Activated naive CD4-positive, alpha-beta T cell treated with anti-CD3 and anti-CD28 coated beads, Interleukin-2, amount 10 ng/mL, durations not matched to agents 7 days and 5 days (primary cell): ENCODE measurements at regions not wholly inside any gene's neighbourhood (a gene's known extent, or its start where the extent isn't known, plus 50 kb on each side); places are given as distances from the start of the nearest gene placed in this dataset.
A peak's percentile ranks its signal among the peaks of the same experiment; 100 is the strongest.

Experiments
- CTCF ChIA-PET: fragments of 350-600 bp; sonication (Branson Sonifier 250); formaldehyde crosslinking; loops from one replicate; lab custom pipeline; 2021; ENCODE audit warnings: antibody characterized with exemption; lab: Charles Lee
- DNase-seq: peaks from one replicate; pipeline ENCODE4 v3.0.0-alpha.2; 2020
- H3K27ac Mint-ChIP-seq: one replicate; pipeline ENCODE4 v1.8.0; 2021; ENCODE audit warnings: mild to moderate bottlenecking, moderate library complexity, mixed read lengths
- H3K27me3 Mint-ChIP-seq: one replicate; pipeline ENCODE4 v1.8.0; 2021; ENCODE audit warnings: mild to moderate bottlenecking, mixed read lengths
- H3K36me3 Mint-ChIP-seq: one replicate; pipeline ENCODE4 v1.8.0; 2021; ENCODE audit warnings: mixed read lengths
- H3K4me1 Mint-ChIP-seq: one replicate; pipeline ENCODE4 v1.8.0; 2021; ENCODE audit warnings: mixed read lengths
- H3K4me3 Mint-ChIP-seq: one replicate; pipeline ENCODE4 v1.8.0; 2021; ENCODE audit warnings: mild to moderate bottlenecking, moderate library complexity, mixed read lengths
- H3K9me3 Mint-ChIP-seq: one replicate; pipeline ENCODE4 v1.8.0; 2021; ENCODE audit warnings: mixed read lengths

GRCh38 chr5:167720676-167721260, 570.7 kb upstream of the WWC1 start:
- Mint-ChIP-seq H3K4me1 (no peaks in the 10 kb centered on the region), H3K27ac (no peak overlapping the region), H3K4me3 (no peak overlapping the region), H3K9me3 (no peaks in the 10 kb centered on the region), H3K36me3 (no peaks in the 10 kb centered on the region), H3K27me3 (no peaks in the 10 kb centered on the region)
- CTCF ChIA-PET = no interaction called here
- no peak for DNase-seq

GRCh38 chr5:167721926-167722440, 569.5 kb upstream of the WWC1 start:
- Mint-ChIP-seq H3K27ac (no peak overlapping the region), H3K27me3 (no peaks in the 10 kb centered on the region), H3K36me3 (no peaks in the 10 kb centered on the region), H3K4me1 (no peaks in the 10 kb centered on the region), H3K4me3 (no peak overlapping the region), H3K9me3 (no peaks in the 10 kb centered on the region)
- CTCF ChIA-PET = interaction anchor here (0.9 to 2.5 kb wide), 3 partner anchors 102 to 498 kb away, joined by 3 to 17 read pairs (median 11); no protein-coding TSS in a partner anchor
- no peak for DNase-seq

DNA sequence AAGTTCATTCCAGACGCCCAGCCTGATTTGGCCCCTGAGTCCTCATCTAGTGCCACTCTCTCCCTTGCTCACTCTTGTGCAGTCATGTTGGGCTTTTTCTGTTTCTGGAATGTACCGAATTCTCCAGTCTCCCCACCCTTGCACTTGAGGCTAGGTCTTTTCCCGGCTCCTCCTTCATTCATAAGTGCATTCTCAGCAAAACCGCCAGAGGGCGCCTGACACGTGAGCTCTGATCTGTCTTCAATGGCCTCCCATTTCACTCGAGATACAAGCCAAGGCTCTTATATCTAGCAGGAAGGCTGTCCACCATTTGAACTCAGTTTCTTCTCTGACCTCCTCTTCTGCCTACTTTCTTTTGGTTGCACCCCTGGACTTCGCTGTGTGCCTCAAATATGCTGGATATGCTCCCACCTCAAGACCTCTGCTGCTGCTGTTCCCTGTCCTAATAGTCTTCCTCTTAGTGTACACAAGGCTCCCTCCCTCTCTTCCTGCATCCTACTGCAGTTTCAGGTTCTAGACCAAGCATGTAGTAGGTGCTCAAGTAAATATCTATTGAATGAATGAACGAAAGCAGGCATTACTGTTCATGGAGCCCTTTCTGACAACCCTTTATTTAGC, 568.1 kb upstream of the WWC1 start:
- Mint-ChIP-seq H3K9me3 (no peaks in the 10 kb centered on the region), H3K4me3 (no peak overlapping the region), H3K27me3 (no peaks in the 10 kb centered on the region), H3K36me3 (no peaks in the 10 kb centered on the region), H3K4me1 (no peaks in the 10 kb centered on the region), H3K27ac (no peak overlapping the region)
- DNase-seq = peak; percentile 70
- CTCF ChIA-PET = interaction anchor here (0.9 to 2.5 kb wide), 3 partner anchors 101 to 496 kb away, joined by 3 to 17 read pairs (median 11); no protein-coding TSS in a partner anchor

GRCh38 chr5:167725264-167725663, 566.2 kb upstream of the WWC1 start:
- no peak for DNase-seq
- no peaks in the 10 kb centered on the region for H3K36me3 Mint-ChIP-seq
- H3K27me3 Mint-ChIP-seq = no peaks in the 10 kb centered on the region
- no peaks in the 10 kb centered on the region for H3K9me3 Mint-ChIP-seq
- H3K4me3 Mint-ChIP-seq = no peak overlapping the region
- CTCF ChIA-PET = interaction anchor here (1.2 to 1.4 kb wide), 2 partner anchors 12 to 495 kb away, joined by 3 read pairs; no protein-coding TSS in a partner anchor
- no peak overlapping the region for H3K27ac Mint-ChIP-seq
- H3K4me1 Mint-ChIP-seq = no peaks in the 10 kb centered on the region

- DNase-seq = no peak
- CTCF ChIA-PET = interaction anchor here (1.2 to 1.4 kb wide), 2 partner anchors 11 to 495 kb away, joined by 3 read pairs; no protein-coding TSS in a partner anchor
Observed at GRCh38 chr5:167725741-167726140, 565.7 kb upstream of the WWC1 start.

GRCh38 chr5:167726642-167727041, 564.8 kb upstream of the WWC1 start:
- CTCF ChIA-PET = interaction anchor here (1.4 kb wide), 1 partner anchor 11 kb away, joined by 3 read pairs; no protein-coding TSS in a partner anchor
- DNase-seq = no peak
- H3K9me3 Mint-ChIP-seq = no peaks in the 10 kb centered on the region
- no peak overlapping the region for H3K27ac Mint-ChIP-seq
- H3K36me3 Mint-ChIP-seq = no peaks in the 10 kb centered on the region
- H3K4me3 Mint-ChIP-seq = no peak overlapping the region
- no peaks in the 10 kb centered on the region for H3K27me3 Mint-ChIP-seq
- no peaks in the 10 kb centered on the region for H3K4me1 Mint-ChIP-seq

More at GRCh38 chr5:167725741-167726140, 565.7 kb upstream of the WWC1 start:
- H3K4me3 Mint-ChIP-seq = no peak overlapping the region
- no peaks in the 10 kb centered on the region for H3K9me3 Mint-ChIP-seq
- no peak overlapping the region for H3K27ac Mint-ChIP-seq
- H3K4me1 Mint-ChIP-seq = no peaks in the 10 kb centered on the region
- H3K27me3 Mint-ChIP-seq = no peaks in the 10 kb centered on the region
- H3K36me3 Mint-ChIP-seq = no peaks in the 10 kb centered on the region

DNA sequence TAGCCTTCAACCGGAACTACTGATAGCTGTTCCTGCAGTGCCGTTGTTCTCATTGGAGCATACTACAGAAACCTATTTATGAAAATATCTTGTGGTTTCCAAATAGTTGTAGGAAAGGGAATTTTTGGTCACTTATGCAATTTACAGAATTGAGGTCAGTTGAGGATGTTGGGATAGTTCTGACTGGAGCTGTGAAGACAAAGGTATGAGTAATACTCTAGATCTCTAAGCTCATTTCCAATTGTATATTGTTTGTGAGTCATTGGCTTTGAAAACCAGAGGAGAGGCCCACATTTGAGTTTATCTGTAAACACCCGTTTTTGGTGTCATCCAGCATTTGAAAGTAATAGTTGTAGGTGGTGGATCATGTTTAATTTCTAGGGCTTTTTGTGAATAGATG, 561.3 kb upstream of the WWC1 start:
- no peaks in the 10 kb centered on the region for H3K4me1 Mint-ChIP-seq
- no peaks in the 10 kb centered on the region for H3K9me3 Mint-ChIP-seq
- no peaks in the 10 kb centered on the region for H3K36me3 Mint-ChIP-seq
- no peaks in the 10 kb centered on the region for H3K27me3 Mint-ChIP-seq
- no peak for DNase-seq
- H3K4me3 Mint-ChIP-seq = no peak overlapping the region
- CTCF ChIA-PET = no interaction called here
- no peak overlapping the region for H3K27ac Mint-ChIP-seq

GRCh38 chr5:167730656-167731055, 560.8 kb upstream of the WWC1 start:
- H3K4me1 Mint-ChIP-seq = no peaks in the 10 kb centered on the region
- H3K4me3 Mint-ChIP-seq = no peak overlapping the region
- no peaks in the 10 kb centered on the region for H3K9me3 Mint-ChIP-seq
- no peak for DNase-seq
- H3K27me3 Mint-ChIP-seq = no peaks in the 10 kb centered on the region
- no peaks in the 10 kb centered on the region for H3K36me3 Mint-ChIP-seq
- H3K27ac Mint-ChIP-seq = no peak overlapping the region
- CTCF ChIA-PET = no interaction called here

DNA sequence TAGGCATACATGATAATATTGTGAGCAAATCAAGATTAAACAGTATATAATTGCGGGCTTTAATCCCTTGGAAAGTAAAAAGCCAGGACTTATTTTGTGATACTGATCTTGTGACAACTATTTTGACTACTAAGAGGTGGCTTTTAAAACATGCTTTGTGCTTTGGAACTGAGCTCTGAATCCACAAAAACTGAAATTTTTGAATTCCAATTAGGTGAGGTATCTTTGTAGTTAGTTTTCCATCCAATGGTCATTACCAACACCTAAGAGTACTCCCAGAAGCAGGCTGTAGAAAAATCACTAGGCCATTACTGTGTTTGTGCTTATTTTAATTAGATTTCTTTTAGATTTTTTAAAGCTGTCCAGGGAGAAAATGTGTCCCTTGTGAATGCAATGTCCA, 559.5 kb upstream of the WWC1 start:
- Mint-ChIP-seq H3K4me3 (no peak overlapping the region), H3K27me3 (no peaks in the 10 kb centered on the region), H3K27ac (no peak overlapping the region), H3K4me1 (no peaks in the 10 kb centered on the region), H3K36me3 (no peaks in the 10 kb centered on the region), H3K9me3 (no peaks in the 10 kb centered on the region)
- CTCF ChIA-PET = no interaction called here
- no peak for DNase-seq

- H3K27ac Mint-ChIP-seq = no peak overlapping the region
Observed at GRCh38 chr5:167732499-167732898, 558.9 kb upstream of the WWC1 start.

DNA sequence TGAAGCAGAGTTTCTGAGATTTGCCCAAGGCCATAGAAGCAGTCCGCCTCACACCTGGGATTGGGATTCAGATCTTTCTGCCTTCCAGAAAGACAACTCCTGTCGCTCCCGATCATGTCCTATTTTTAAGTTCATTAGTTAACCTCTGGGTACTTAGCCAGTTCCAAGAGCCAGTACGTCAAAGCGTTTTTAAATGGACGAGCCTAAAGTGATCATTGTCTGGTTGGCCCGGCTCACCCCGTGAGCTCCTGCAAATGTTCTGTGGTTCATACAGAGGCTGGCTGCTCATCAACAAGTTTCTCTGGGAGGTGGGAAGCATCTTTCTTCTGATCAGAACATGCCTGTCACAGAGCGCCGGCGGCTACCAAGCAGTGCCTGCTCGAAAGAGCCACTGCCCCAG, 554.5 kb upstream of the WWC1 start:
- Mint-ChIP-seq H3K36me3 (no peaks in the 10 kb centered on the region), H3K27me3 (no peaks in the 10 kb centered on the region), H3K9me3 (no peaks in the 10 kb centered on the region), H3K4me1 (no peaks in the 10 kb centered on the region), H3K27ac (no peak overlapping the region), H3K4me3 (no peak overlapping the region)
- no peak for DNase-seq
- CTCF ChIA-PET = interaction anchor here (0.8 kb wide), 1 partner anchor 11 kb away, joined by 3 read pairs; no protein-coding TSS in a partner anchor

More at GRCh38 chr5:167732499-167732898, 558.9 kb upstream of the WWC1 start:
- H3K27me3 Mint-ChIP-seq = no peaks in the 10 kb centered on the region
- DNase-seq = no peak
- H3K4me3 Mint-ChIP-seq = no peak overlapping the region
- H3K9me3 Mint-ChIP-seq = no peaks in the 10 kb centered on the region
- CTCF ChIA-PET = no interaction called here
- H3K4me1 Mint-ChIP-seq = no peaks in the 10 kb centered on the region
- no peaks in the 10 kb centered on the region for H3K36me3 Mint-ChIP-seq

DNA sequence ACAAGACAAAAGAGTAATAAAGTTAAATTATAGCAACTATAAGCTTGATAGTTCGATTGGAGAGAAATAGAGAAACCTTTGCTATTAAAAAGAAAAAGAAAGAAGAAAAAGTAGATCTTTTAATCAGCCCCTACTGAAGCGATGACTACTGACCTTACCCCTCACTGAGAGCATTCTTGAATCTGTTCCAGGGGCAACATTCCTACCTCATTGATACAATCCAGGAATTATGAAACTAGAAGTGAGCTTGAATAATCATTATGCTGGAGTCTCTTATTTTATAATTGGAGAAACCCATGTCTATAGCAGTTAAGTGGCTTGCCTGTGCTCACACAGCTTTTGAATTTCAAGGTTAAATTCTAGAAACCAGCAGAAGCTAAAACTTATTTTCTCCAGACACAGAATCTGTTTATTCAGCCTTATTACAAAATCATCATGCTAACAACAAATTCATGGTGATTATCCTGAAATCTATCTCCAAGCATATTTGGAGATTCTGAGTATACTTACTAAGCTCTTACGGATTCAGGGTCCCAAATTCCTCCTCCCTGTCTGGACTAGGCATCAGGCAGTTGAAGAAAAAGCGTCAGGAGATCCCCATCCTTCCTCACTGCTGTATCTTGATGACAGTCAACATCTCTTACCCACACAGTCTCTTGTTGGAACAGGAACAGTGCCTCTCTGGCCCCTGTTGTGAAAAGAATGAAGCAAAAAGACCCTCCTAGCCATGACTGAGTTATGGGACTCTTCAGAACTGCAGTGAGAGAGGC, 547.6 kb upstream of the WWC1 start:
- DNase-seq = no peak
- CTCF ChIA-PET = no interaction called here
- H3K4me1 Mint-ChIP-seq = no peaks in the 10 kb centered on the region

DNA sequence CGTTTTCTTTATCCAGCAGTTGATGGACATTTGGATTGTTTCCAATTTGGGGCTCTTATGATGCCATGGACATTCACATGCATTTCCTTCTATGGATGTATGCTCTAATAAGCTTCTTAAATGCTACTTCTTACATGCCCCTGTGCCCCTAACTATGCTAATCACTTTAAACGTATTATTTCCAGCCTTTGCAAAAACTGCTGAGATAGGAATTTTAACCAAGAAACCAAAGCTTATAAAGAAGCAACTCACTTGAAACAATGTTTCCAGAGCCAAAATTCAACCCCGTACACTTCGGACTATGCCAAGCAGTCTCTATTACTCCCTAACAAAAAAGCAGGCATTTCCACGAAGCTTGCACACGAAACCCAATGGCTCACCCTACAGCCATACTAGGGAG, 545.6 kb upstream of the WWC1 start:
- Mint-ChIP-seq H3K9me3 (peaks cover 5% of the 10 kb centered on the region), H3K4me3 (no peak overlapping the region)
- CTCF ChIA-PET = interaction anchor here (0.5 kb wide), 1 partner anchor 435 kb away, joined by 3 read pairs; no protein-coding TSS in a partner anchor

More for the DNA sequence above, 547.6 kb upstream of the WWC1 start:
- H3K27ac Mint-ChIP-seq = no peak overlapping the region
- no peaks in the 10 kb centered on the region for H3K36me3 Mint-ChIP-seq
- peaks cover 5% of the 10 kb centered on the region for H3K9me3 Mint-ChIP-seq
- H3K4me3 Mint-ChIP-seq = no peak overlapping the region
- H3K27me3 Mint-ChIP-seq = no peaks in the 10 kb centered on the region

GRCh38 chr5:167750586-167750985, 540.9 kb upstream of the WWC1 start:
- CTCF ChIA-PET = no interaction called here
- Mint-ChIP-seq H3K4me1 (no peaks in the 10 kb centered on the region), H3K27me3 (no peaks in the 10 kb centered on the region)

More for the DNA sequence above, 545.6 kb upstream of the WWC1 start:
- no peak for DNase-seq
- H3K27me3 Mint-ChIP-seq = no peaks in the 10 kb centered on the region
- H3K4me1 Mint-ChIP-seq = no peaks in the 10 kb centered on the region
- H3K36me3 Mint-ChIP-seq = no peaks in the 10 kb centered on the region
- H3K27ac Mint-ChIP-seq = no peak overlapping the region

More at GRCh38 chr5:167750586-167750985, 540.9 kb upstream of the WWC1 start:
- H3K27ac Mint-ChIP-seq = no peak overlapping the region
- H3K36me3 Mint-ChIP-seq = no peaks in the 10 kb centered on the region
- H3K9me3 Mint-ChIP-seq = no peaks in the 10 kb centered on the region
- H3K4me3 Mint-ChIP-seq = no peak overlapping the region
- no peak for DNase-seq
